ENCODE measurements at regions not wholly inside any gene's neighbourhood (a gene's known extent, or its start where the extent isn't known, plus 50 kb on each side); places are given as distances from the start of the nearest gene placed in this dataset.

DNA sequence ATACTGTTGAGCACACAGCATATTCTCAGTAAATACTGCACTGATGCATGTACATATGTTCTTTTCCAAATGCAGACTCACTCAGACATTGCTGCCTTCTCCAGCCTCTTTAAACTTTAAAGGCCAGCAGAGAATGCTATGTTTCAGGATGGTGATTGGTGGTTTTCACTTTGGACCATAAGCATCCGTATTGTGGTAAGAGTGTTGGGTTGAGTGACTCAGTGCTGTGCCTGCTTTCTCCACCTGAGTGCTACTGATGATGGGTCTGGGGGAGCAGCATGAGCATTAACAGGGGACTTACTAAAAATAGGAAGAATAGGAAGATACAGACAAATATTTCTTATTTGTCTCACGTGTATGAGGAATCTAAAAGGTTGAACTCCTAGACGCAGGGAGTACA lies 56.3 kb upstream of the ZNF92 start:
- Histone ChIP-seq H3K9me3 (ENCODE audit: control insufficient read depth, insufficient read depth, low read depth, low read length) (no peaks in the 10 kb centered on the region), H3K27me3 (ENCODE audit: control insufficient read depth, insufficient read depth, low read length) (0 out of 2 replicates have a peak, but pooled peaks cover 2% of the 10 kb centered on the region), H3K4me1 (ENCODE audit: control insufficient read depth, insufficient read depth, low read length) (no peaks in the 10 kb centered on the region), H3K36me3 (ENCODE audit: control insufficient read depth, insufficient read depth, low read length) (no peaks in the 10 kb centered on the region), H3K4me3 (ENCODE audit: low read depth in 2 of 2, low read length in 2 of 2) (no peak overlapping the region), H3K27ac (ENCODE audit: low read length) (no peak overlapping the region)
- DNase-seq (ENCODE audit: low read depth, low spot score) (no peak), ATAC-seq (no peak)
- intact Hi-C loops (cut with micrococcal nuclease; ENCODE audit: unreplicated experiment) (no loop called here), in situ Hi-C loops (cut with HindIII; ENCODE audit: low pct_unique_long_range_greater_than_20kb, low sequenced_read_pairs) (no loop called here)
- no TSS peak for BruUV-seq (replicated peaks)
- CTCF ChIA-PET = no interaction called here
- POLR2A ChIA-PET = no interaction called here
- TF ChIP-seq, protein P1, sequence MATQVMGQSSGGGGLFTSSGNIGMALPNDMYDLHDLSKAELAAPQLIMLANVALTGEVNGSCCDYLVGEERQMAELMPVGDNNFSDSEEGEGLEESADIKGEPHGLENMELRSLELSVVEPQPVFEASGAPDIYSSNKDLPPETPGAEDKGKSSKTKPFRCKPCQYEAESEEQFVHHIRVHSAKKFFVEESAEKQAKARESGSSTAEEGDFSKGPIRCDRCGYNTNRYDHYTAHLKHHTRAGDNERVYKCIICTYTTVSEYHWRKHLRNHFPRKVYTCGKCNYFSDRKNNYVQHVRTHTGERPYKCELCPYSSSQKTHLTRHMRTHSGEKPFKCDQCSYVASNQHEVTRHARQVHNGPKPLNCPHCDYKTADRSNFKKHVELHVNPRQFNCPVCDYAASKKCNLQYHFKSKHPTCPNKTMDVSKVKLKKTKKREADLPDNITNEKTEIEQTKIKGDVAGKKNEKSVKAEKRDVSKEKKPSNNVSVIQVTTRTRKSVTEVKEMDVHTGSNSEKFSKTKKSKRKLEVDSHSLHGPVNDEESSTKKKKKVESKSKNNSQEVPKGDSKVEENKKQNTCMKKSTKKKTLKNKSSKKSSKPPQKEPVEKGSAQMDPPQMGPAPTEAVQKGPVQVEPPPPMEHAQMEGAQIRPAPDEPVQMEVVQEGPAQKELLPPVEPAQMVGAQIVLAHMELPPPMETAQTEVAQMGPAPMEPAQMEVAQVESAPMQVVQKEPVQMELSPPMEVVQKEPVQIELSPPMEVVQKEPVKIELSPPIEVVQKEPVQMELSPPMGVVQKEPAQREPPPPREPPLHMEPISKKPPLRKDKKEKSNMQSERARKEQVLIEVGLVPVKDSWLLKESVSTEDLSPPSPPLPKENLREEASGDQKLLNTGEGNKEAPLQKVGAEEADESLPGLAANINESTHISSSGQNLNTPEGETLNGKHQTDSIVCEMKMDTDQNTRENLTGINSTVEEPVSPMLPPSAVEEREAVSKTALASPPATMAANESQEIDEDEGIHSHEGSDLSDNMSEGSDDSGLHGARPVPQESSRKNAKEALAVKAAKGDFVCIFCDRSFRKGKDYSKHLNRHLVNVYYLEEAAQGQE (IDR thresholded peaks at IDR 0.05; ENCODE audit: insufficient read depth in 1 of 2, low read depth in 2 of 2, low read length in 1 of 2) = no peak
- TF ChIP-seq, protein P2, sequence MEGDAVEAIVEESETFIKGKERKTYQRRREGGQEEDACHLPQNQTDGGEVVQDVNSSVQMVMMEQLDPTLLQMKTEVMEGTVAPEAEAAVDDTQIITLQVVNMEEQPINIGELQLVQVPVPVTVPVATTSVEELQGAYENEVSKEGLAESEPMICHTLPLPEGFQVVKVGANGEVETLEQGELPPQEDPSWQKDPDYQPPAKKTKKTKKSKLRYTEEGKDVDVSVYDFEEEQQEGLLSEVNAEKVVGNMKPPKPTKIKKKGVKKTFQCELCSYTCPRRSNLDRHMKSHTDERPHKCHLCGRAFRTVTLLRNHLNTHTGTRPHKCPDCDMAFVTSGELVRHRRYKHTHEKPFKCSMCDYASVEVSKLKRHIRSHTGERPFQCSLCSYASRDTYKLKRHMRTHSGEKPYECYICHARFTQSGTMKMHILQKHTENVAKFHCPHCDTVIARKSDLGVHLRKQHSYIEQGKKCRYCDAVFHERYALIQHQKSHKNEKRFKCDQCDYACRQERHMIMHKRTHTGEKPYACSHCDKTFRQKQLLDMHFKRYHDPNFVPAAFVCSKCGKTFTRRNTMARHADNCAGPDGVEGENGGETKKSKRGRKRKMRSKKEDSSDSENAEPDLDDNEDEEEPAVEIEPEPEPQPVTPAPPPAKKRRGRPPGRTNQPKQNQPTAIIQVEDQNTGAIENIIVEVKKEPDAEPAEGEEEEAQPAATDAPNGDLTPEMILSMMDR (IDR thresholded peaks at IDR 0.05) = no peak
- TF ChIP-seq POLR2AphosphoS5 (IDR thresholded peaks at IDR 0.05; ENCODE audit: low read depth, low read length) (no peak), SIN3A (IDR thresholded peaks at IDR 0.05; ENCODE audit: borderline replicate concordance, insufficient read depth, low read depth, low read length) (no peak), TCF7L2 (IDR thresholded peaks at IDR 0.05; ENCODE audit: low read depth, low read length) (no peak)

DNA sequence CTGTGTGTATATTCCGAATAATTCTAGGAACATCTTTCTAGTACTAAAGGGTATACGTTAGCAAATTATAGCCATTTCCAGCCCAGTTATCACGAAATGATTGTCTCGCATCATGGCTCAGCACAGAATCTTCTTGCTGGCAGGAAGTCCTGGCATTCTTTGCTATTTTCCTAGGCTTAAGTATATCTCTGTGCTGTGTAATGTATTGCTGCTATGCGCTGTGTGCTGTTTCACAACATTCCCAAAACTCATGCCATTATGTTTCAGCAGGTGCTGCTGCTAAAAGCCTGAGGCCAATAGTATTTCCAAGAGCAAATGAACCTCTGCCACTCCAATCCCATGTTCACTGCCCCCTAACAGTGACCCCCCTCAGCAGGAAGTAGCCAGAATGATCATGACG lies 62.9 kb upstream of the ZNF92 start:
- ChIA-PET CTCF (no interaction called here), POLR2A (no interaction called here)
- Histone ChIP-seq H3K4me3 (ENCODE audit: low read depth in 2 of 2, low read length in 2 of 2) (no peak overlapping the region), H3K27ac (ENCODE audit: low read length) (no peak overlapping the region), H3K36me3 (ENCODE audit: control insufficient read depth, insufficient read depth, low read length) (no peaks in the 10 kb centered on the region), H3K27me3 (ENCODE audit: control insufficient read depth, insufficient read depth, low read length) (0 out of 2 replicates have a peak, but pooled peaks cover under 1% of the 10 kb centered on the region), H3K4me1 (ENCODE audit: control insufficient read depth, insufficient read depth, low read length) (no peaks in the 10 kb centered on the region), H3K9me3 (ENCODE audit: control insufficient read depth, insufficient read depth, low read depth, low read length) (no peaks in the 10 kb centered on the region)
- ATAC-seq (no peak), DNase-seq (ENCODE audit: low read depth, low spot score) (no peak)
- in situ Hi-C loops (cut with HindIII; ENCODE audit: low pct_unique_long_range_greater_than_20kb, low sequenced_read_pairs) (no loop called here), intact Hi-C loops (cut with micrococcal nuclease; ENCODE audit: unreplicated experiment) (no loop called here)
- TF ChIP-seq, protein P1 (IDR thresholded peaks at IDR 0.05; ENCODE audit: insufficient read depth in 1 of 2, low read depth in 2 of 2, low read length in 1 of 2) = no peak
- TF ChIP-seq, protein P2 (IDR thresholded peaks at IDR 0.05) = no peak
- TF ChIP-seq POLR2AphosphoS5 (IDR thresholded peaks at IDR 0.05; ENCODE audit: low read depth, low read length) (no peak), TCF7L2 (IDR thresholded peaks at IDR 0.05; ENCODE audit: low read depth, low read length) (no peak), SIN3A (IDR thresholded peaks at IDR 0.05; ENCODE audit: borderline replicate concordance, insufficient read depth, low read depth, low read length) (no peak)
- BruUV-seq (replicated peaks) = no TSS peak
